MCF 10A (cell line): ENCODE measurements at regions not wholly inside any gene's neighbourhood (a gene's known extent, or its start where the extent isn't known, plus 50 kb on each side); places are given as distances from the start of the nearest gene placed in this dataset.
A peak's percentile ranks its signal among the peaks of the same experiment; 100 is the strongest.

Experiments
- BruUV-seq: library from RNA; stranded (reverse); fragments of 400-500 nt; replicated peaks from 2 replicates; lab custom pipeline; 2021; lab: Mats Ljungman, UMichigan
- CTCF ChIA-PET: fragments of 300-600 bp; sonication (Branson Sonifier 250); formaldehyde crosslinking; extraction: SDS; loops from one replicate; lab custom pipeline; 2021; ENCODE audit warnings: antibody characterized with exemption, inconsistent platforms; lab: Yijun Ruan, JAX
- POLR2A ChIA-PET: fragments of 300-600, 350-650 bp; sonication (Branson Sonifier 250); formaldehyde crosslinking; extraction: SDS; loops from one replicate; lab custom pipeline; 2020; ENCODE audit warnings: antibody characterized with exemption, inconsistent platforms; lab: Yijun Ruan, JAX
- DNase-seq: peaks from one replicate; pipeline ENCODE4 v3.0.0-alpha.2; 2018; ENCODE audit not compliant: unreplicated experiment
- H3K27ac Mint-ChIP-seq: one replicate; pipeline ENCODE4 v1.8.0; 2022; ENCODE audit warnings: mild to moderate bottlenecking, low read depth, mixed read lengths; ENCODE audit not compliant: unreplicated experiment
- H3K27me3 Mint-ChIP-seq: one replicate; pipeline ENCODE4 v1.8.0; 2022; ENCODE audit warnings: mixed read lengths; ENCODE audit not compliant: insufficient read depth, unreplicated experiment
- H3K36me3 Mint-ChIP-seq: one replicate; pipeline ENCODE4 v1.8.0; 2022; ENCODE audit warnings: mild to moderate bottlenecking, moderate library complexity, mixed read lengths; ENCODE audit not compliant: insufficient read depth, unreplicated experiment
- H3K4me1 Mint-ChIP-seq: one replicate; pipeline ENCODE4 v1.8.0; 2022; ENCODE audit warnings: mixed read lengths; ENCODE audit not compliant: insufficient read depth, unreplicated experiment
- H3K4me3 Mint-ChIP-seq: one replicate; pipeline ENCODE4 v1.8.0; 2022; ENCODE audit warnings: mild to moderate bottlenecking, moderate library complexity, mixed read lengths; ENCODE audit not compliant: unreplicated experiment
- H3K9me3 Mint-ChIP-seq: one replicate; pipeline ENCODE4 v1.8.0; 2022; ENCODE audit warnings: mixed read lengths; ENCODE audit not compliant: unreplicated experiment
- intact Hi-C: fragments of 100-400 bp; cut with micrococcal nuclease; formaldehyde crosslinking; loops from 2 replicates; pipeline ENCODE4 v1.14.1; 2022
- TF ChIP-seq, protein P1 (sequence below): fragments of 200-600 bp; IDR thresholded peaks from one replicate; pipeline ENCODE4 v1.8.0; 2022; ENCODE audit warnings: antibody characterized with exemption, mild to moderate bottlenecking; ENCODE audit not compliant: unreplicated experiment

DNA sequence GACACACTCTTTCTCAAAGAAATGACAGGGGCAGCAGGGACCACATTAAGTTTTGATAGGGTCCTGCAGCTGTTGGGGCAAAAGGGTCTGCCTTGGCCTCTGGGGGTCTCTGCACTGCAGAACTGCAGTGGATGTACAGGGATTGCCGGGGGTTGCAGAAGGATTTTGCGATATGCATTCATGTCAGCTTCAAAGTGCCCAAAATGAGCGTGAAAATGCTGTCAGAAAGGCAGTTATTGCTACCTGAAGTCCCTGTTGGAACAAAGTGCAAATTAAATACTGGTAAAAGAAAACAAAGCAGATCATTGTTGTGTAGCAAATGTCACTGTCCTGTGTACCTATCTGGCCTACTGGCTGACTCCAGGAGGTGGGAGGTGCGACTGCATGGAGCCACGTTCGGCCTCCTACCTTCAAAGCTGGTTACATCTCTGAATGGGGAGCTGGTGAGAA lies 78.8 kb upstream of the MAP4K3 start:
- TF ChIP-seq, protein P1, sequence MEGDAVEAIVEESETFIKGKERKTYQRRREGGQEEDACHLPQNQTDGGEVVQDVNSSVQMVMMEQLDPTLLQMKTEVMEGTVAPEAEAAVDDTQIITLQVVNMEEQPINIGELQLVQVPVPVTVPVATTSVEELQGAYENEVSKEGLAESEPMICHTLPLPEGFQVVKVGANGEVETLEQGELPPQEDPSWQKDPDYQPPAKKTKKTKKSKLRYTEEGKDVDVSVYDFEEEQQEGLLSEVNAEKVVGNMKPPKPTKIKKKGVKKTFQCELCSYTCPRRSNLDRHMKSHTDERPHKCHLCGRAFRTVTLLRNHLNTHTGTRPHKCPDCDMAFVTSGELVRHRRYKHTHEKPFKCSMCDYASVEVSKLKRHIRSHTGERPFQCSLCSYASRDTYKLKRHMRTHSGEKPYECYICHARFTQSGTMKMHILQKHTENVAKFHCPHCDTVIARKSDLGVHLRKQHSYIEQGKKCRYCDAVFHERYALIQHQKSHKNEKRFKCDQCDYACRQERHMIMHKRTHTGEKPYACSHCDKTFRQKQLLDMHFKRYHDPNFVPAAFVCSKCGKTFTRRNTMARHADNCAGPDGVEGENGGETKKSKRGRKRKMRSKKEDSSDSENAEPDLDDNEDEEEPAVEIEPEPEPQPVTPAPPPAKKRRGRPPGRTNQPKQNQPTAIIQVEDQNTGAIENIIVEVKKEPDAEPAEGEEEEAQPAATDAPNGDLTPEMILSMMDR, result no peak
- POLR2A ChIA-PET, result interaction anchor here (0.6 to 1.4 kb wide), 3 partner anchors 9 to 183 kb away, joined by 3 to 6 read pairs (median 4); no protein-coding TSS in a partner anchor
- CTCF ChIA-PET, result interaction anchor here (0.7 to 9.6 kb wide), 8 partner anchors 10 to 215 kb away, joined by 3 to 116 read pairs (median 3); partner anchors contain the start of gene MAP4K3
- intact Hi-C loops, result no loop called here
- no peaks in the 10 kb centered on the region for H3K36me3 Mint-ChIP-seq
- no peaks in the 10 kb centered on the region for H3K27me3 Mint-ChIP-seq
- no peak overlapping the region for H3K27ac Mint-ChIP-seq
- no peak overlapping the region for H3K4me3 Mint-ChIP-seq
- no peaks in the 10 kb centered on the region for H3K9me3 Mint-ChIP-seq
- DNase-seq, result no peak
- H3K4me1 Mint-ChIP-seq, result peaks cover 30% of the 10 kb centered on the region
- BruUV-seq, result no TSS peak

DNA sequence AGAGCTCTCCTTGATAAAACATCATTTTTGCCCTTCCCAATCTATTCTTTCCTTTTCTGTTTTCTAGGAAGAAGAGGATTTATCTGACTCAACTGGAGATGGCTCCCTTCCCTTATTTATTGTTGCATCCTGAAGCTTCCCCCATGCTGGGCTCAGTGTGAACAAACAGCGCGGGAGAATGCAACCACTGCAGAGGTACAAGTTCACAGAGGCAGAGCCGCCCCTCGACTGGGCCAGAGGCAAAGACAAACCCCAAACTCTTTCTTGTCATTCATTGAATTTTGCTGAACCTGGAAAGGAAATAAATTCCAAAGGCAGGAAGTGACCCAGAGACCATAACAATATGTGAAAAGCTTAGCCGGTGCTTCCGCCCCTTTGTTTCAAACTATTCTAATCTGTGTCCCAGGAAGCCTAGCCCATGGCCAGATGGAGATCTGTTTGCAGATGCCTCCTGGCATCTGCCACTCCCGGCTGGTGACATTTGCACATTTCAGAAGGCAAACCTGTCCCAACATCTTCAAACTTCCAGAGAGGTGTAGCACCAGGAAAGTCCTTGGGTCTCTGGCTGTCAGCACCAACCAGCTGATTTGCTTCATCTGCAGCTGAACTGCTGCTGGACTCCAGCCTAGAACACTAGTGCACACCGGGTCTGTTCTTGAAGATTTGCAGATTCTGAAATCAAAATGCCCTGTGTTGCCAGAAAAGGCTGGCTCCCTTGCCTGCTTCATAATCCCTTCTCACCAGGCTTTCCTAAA lies 79.4 kb upstream of the MAP4K3 start:
- Mint-ChIP-seq H3K36me3 (no peaks in the 10 kb centered on the region), H3K4me3 (no peak overlapping the region), H3K4me1 (peaks cover 30% of the 10 kb centered on the region), H3K27me3 (no peaks in the 10 kb centered on the region), H3K9me3 (no peaks in the 10 kb centered on the region), H3K27ac (peak overlapping the region; percentile 75)
- intact Hi-C loops, result no loop called here
- peak; percentile 33 for DNase-seq
- POLR2A ChIA-PET, result interaction anchor here (0.6 to 1.8 kb wide), 7 partner anchors 8 to 247 kb away, joined by 3 to 6 read pairs (median 3); no protein-coding TSS in a partner anchor
- TF ChIP-seq, protein P1, result peak; percentile 11
- BruUV-seq, result no TSS peak
- CTCF ChIA-PET, result interaction anchor here (0.7 to 9.6 kb wide), 11 partner anchors 11 to 214 kb away, joined by 3 to 116 read pairs (median 3); no protein-coding TSS in a partner anchor

DNA sequence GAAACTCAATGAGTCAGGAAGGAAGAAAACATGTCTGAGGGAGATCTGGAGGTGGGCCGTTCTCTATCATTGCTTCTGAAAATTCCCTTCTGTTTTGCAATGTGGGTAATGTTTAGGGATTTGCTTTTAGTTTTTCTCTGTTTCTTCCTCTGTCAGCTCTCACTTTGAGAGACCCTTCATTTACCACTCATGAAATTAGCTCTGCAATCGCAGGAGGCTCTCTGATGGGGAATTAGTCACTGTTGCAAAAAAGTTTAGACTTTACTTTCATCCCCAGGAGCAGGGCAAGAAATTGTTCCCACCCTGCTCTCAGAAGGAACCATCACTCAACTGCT lies 80.0 kb upstream of the MAP4K3 start:
- ChIA-PET CTCF (interaction anchor here (0.7 to 9.6 kb wide), 8 partner anchors 16 to 214 kb away, joined by 3 to 116 read pairs (median 3); no protein-coding TSS in a partner anchor), POLR2A (interaction anchor here (0.6 to 1.8 kb wide), 4 partner anchors 13 to 248 kb away, joined by 3 read pairs; no protein-coding TSS in a partner anchor)
- Mint-ChIP-seq H3K9me3 (no peaks in the 10 kb centered on the region), H3K27me3 (no peaks in the 10 kb centered on the region), H3K4me3 (no peak overlapping the region), H3K27ac (peak overlapping the region; percentile 75), H3K4me1 (peaks cover 32% of the 10 kb centered on the region), H3K36me3 (no peaks in the 10 kb centered on the region)
- no TSS peak for BruUV-seq
- TF ChIP-seq, protein P1, result no peak
- intact Hi-C loops, result no loop called here
- no peak for DNase-seq

DNA sequence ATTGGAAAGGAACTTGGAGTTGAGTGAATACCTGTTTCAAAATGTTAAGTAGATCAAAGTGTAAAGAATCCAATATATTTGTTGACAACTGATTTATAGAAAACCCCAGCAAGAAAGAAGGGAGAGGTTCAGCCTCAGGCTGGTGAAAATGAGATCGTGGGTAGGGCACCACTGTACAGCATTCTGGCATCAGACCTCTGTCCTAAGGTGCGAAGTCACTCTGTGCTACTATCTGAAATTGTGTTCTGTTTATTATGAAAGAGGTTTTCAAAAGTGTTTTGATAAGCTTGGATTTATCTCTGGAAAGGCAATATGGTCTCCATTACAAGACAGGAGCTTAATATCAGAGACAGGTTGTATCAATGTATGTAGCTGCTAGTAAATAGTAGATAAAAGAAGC lies 80.5 kb upstream of the MAP4K3 start:
- Mint-ChIP-seq H3K27me3 (no peaks in the 10 kb centered on the region), H3K9me3 (no peaks in the 10 kb centered on the region), H3K4me3 (no peak overlapping the region), H3K4me1 (peaks cover 37% of the 10 kb centered on the region), H3K36me3 (no peaks in the 10 kb centered on the region), H3K27ac (peak overlapping the region; percentile 75)
- CTCF ChIA-PET, result interaction anchor here (0.6 to 9.6 kb wide), 8 partner anchors 16 to 212 kb away, joined by 3 to 116 read pairs (median 3); partner anchors contain the start of gene MAP4K3
- BruUV-seq, result no TSS peak
- intact Hi-C loops, result no loop called here
- POLR2A ChIA-PET, result interaction anchor here (0.6 to 1.8 kb wide), 5 partner anchors 13 to 914 kb away, joined by 3 to 4 read pairs (median 3); partner anchors contain the start of gene MAP4K3
- no peak for DNase-seq
- TF ChIP-seq, protein P1, result no peak
